Neuron (in vitro differentiated cells): ENCODE measurements at regions not wholly inside any gene's neighbourhood (a gene's known extent, or its start where the extent isn't known, plus 50 kb on each side); places are given as distances from the start of the nearest gene placed in this dataset.
A peak's percentile ranks its signal among the peaks of the same experiment; 100 is the strongest.

Source experiments
- H2AFZ ChIP-seq: one replicate; pipeline ENCODE4 v1.6.1; 2013; ENCODE audit warnings: low read depth, mild to moderate bottlenecking, inconsistent platforms, low read length, moderate library complexity
- H3K27me3 ChIP-seq: one replicate; pipeline ENCODE4 v1.6.1; 2013; ENCODE audit warnings: low read length; ENCODE audit not compliant: insufficient read depth
- H3K36me3 ChIP-seq: one replicate; pipeline ENCODE4 v1.6.1; 2013; ENCODE audit warnings: low read length; ENCODE audit not compliant: insufficient read depth
- H3K4me1 ChIP-seq: one replicate; pipeline ENCODE4 v1.6.1; 2013; ENCODE audit warnings: low read length; ENCODE audit not compliant: insufficient read depth
- H3K4me3 ChIP-seq: 2 replicates; pipeline ENCODE4 v1.5.1; 2013; ENCODE audit warnings: mild to moderate bottlenecking, low read length, moderate library complexity
- H3K9me3 ChIP-seq: one replicate; pipeline ENCODE4 v1.6.1; 2013; ENCODE audit warnings: low read length

DNA sequence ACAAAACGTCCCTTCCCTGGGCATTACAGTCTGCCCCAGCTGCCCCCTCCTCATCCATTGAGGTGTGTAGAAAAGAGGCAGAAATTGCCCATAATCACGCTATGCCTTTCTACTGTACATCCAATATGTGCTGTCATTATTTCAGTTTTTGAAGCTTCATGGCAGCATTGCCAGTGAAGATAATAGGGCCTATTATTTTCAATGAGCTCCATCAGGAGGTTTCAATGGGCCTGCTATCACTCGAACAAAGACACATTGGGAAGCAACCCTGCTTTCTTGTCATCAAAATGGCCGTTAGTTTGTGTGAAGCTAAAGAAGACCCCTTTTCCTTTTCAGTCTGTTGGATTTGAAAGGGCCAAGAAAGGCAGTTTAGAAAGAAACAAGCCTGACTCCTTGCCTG lies 653.8 kb downstream of the NOVA1 start:
- peaks cover 11% of the 10 kb centered on the region for H3K4me1 ChIP-seq
- no peaks in the 10 kb centered on the region for H3K36me3 ChIP-seq
- no peaks in the 10 kb centered on the region for H3K9me3 ChIP-seq
- H2AFZ ChIP-seq: peak overlapping the region; percentile 10
- no peaks in the 10 kb centered on the region for H3K27me3 ChIP-seq
- H3K4me3 ChIP-seq: no peak overlapping the region

DNA sequence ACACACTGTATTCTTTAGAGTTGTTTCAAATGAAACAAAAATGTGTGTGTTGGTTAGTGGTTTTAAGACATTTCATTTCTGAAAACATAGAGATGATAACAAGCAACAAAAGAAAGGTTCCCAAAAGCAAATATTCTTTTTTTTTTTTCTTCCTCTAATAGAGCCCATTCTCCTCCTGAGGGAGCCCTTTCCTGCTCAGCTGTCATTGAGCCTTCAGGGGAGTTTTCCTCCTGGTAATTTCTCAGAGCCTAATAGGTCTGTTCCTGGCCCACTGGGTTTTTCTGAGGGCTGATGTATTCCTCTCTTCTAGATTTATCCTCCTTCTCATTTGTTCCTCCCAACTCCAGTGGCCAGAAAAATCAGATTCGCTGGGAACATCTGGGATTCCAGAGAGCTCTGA lies 654.5 kb downstream of the NOVA1 start:
- H3K4me3 ChIP-seq: no peak overlapping the region
- H3K9me3 ChIP-seq: no peaks in the 10 kb centered on the region
- H3K27me3 ChIP-seq: no peaks in the 10 kb centered on the region
- peaks cover 11% of the 10 kb centered on the region for H3K4me1 ChIP-seq
- H2AFZ ChIP-seq: no peak overlapping the region
- no peaks in the 10 kb centered on the region for H3K36me3 ChIP-seq

DNA sequence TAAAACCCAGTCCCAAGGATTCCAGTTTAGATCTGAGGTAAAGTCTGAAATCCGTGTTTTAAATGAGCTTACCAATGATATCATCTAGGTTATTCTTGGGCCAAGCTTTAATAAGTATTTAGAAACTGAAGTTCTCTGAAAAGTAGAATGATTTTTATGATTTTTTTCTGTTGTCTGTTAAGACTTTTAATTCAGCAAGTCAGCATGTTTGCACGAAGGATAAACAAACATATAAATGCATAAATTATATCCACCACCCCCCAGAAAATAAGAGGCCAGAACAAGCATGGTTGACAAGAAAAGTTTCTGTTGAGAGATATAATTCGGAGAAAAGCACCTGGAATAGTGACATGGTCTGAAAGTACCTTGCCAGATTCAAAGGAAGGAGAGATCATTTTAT lies 655.7 kb downstream of the NOVA1 start:
- H3K27me3 ChIP-seq: no peaks in the 10 kb centered on the region
- H3K4me1 ChIP-seq: peaks cover 11% of the 10 kb centered on the region
- H3K9me3 ChIP-seq: no peaks in the 10 kb centered on the region
- no peak overlapping the region for H2AFZ ChIP-seq
- H3K36me3 ChIP-seq: no peaks in the 10 kb centered on the region
- no peak overlapping the region for H3K4me3 ChIP-seq

DNA sequence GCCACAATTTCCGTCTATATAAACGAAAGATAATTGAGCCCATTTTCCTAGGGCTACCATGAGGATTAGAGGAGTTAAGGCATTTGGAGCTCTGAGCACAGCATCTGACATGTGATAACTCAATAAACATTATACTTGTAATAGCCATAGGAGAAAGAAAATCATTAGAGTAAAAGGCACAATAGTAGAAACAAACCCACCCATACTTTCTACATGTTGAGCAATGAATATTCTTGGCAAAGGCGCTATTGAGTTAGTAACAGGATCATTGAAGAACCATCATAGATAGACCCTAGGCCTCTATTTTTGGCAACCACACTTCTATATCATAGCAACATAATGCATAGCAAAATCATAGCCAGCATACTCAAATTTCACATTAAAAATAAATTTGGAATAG lies 664.1 kb downstream of the NOVA1 start:
- Histone ChIP-seq H3K9me3 (no peaks in the 10 kb centered on the region), H2AFZ (no peak overlapping the region), H3K4me3 (no peak overlapping the region), H3K4me1 (no peaks in the 10 kb centered on the region), H3K27me3 (no peaks in the 10 kb centered on the region), H3K36me3 (no peaks in the 10 kb centered on the region)

DNA sequence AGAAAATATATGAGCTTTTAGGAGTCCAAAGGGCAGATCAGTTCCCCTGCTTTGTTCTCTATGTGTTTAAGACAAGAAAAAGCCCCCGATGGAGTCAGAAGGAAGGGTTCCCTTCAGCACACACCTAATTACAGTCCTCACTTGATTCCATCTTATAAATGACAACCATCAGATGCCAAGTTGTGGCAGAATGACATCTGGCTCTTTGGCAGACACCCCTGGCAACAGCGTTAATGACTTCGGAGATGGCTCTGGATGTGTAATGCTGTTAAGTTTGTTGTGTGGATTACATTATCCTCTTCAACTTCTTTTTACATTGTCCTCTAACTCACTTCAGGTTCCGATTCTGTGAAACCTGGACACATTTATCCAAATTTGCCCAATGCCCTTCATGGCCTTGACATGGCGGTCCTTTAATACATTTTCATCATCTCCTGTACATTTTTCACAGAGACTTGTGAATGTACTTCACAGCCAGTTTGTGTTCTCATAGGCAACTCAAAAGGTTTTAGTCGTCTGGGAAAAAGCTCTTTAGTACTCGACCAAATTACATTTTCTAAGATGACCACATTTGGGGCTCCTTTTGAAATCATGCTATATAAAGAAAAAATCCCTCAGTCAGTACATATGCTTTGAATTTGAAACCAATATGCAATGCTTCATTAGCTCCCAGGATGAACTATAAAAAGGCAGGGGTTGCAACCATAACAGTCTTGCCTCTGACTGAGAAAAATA lies 667.8 kb downstream of the NOVA1 start:
- Histone ChIP-seq H2AFZ (no peak overlapping the region), H3K27me3 (no peaks in the 10 kb centered on the region), H3K4me1 (no peaks in the 10 kb centered on the region), H3K4me3 (no peak overlapping the region), H3K36me3 (no peaks in the 10 kb centered on the region), H3K9me3 (no peaks in the 10 kb centered on the region)

DNA sequence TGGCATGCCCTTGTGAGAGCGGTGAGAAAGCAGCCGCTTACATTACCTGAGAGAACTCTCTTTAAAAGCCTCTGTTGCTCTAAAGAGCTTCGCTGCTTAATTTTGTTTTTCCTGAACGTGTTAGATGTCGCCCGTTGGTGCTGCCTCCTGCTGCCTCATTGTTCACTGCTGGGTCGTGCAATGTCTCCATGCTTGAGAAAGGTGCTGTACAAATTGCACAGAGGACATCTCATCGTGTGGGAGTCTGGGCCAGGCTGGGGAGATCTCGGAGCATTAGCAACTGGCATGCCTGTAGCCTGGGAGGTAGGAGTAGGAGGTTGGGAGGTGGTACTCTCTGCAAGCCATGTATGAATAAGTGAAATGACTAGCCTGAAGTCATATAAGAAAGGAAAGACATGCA lies 686.0 kb downstream of the NOVA1 start:
- Histone ChIP-seq H3K9me3 (no peaks in the 10 kb centered on the region), H3K4me1 (peaks cover 13% of the 10 kb centered on the region), H3K36me3 (peaks cover 20% of the 10 kb centered on the region), H2AFZ (no peak overlapping the region), H3K4me3 (no peak overlapping the region), H3K27me3 (no peaks in the 10 kb centered on the region)

DNA sequence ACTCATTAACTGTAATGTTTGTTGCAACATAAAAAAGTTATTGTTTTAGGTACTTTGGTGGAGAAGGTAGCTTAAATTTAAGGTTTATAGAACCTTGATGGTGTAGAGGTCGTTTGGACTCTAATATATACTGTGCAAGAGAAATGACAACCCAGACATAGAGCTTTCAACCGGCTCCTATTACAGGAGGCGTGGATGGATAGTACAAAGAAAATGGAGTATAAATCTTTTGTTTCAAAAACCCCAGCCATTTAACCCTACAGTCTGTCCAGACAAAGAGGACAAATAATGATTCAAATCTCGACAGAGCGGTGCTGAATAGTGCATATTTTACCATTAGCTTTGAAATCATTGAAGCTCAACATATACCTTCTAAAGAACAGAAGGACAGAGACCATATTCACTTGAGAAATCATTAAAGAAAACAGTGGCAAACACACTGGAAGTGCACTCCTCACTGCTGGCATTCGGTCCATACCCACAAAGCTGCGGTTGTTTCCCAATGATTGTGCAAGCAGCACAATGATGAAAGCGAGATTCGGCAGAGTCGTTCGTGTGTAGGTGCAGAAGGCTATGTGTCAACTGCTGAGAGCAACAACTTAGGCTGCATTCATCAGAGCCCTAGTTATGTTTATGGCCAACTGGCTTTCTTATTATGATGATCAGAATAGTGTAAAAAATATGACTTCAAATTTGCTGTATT lies 688.6 kb downstream of the NOVA1 start:
- Histone ChIP-seq H3K4me1 (peaks cover 13% of the 10 kb centered on the region), H3K36me3 (peaks cover 20% of the 10 kb centered on the region), H3K4me3 (no peak overlapping the region), H3K27me3 (no peaks in the 10 kb centered on the region), H2AFZ (no peak overlapping the region), H3K9me3 (no peaks in the 10 kb centered on the region)

DNA sequence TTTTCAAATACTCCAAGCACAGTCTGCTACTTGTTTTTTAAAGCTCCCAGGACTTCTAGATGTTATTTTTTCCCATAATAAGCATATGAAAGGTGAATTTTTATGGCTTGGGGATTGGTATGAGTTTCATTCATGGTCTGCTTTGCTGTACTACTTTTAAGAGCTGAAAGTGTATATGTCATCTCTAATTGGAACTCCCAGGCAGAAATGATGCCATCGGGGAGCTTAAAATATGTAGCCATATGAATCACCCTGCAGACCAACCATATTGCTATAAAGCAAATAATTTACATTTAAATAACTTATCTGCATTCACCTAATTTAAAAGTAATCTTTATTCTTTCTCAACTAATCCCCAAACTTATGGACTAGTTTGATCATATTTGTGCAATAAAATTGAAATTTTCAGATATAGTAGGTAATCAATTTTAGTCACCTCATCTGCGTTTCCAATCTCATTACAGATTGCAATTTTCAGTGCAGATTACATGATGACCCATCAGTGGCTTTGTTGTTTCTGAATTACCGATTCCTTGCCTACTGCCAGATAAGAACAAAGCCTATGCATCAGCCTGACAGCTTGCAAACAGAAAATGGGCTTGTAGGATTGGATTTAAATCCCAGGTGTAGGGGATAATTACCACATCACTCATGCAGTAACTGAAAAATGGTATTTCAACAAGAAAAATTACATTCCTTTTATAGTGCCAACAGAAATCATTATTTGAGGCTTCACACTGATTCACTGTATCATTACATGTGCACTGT lies 689.4 kb downstream of the NOVA1 start:
- H2AFZ ChIP-seq: no peak overlapping the region
- H3K36me3 ChIP-seq: peaks cover 20% of the 10 kb centered on the region
- peaks cover 13% of the 10 kb centered on the region for H3K4me1 ChIP-seq
- H3K27me3 ChIP-seq: no peaks in the 10 kb centered on the region
- H3K9me3 ChIP-seq: no peaks in the 10 kb centered on the region
- H3K4me3 ChIP-seq: no peak overlapping the region

DNA sequence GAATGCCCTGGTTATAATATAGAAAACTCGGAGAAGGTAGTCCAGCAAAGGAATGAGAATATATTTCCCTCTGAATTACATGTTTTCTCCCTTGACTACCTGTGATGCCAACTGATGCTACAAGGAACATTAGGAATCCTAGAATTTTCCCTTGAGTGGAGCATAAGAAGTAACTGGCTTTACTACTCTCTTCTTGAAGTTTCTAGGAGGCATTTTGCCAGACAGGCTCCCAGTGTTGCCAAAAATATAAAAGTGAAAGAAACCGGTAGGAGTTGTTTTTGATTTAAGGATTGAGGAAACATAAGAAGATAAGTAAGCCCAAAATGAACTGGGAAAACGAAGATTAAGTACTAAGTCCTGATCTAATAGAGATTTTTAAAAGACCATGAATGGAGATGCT lies 693.4 kb downstream of the NOVA1 start:
- Histone ChIP-seq H3K36me3 (peaks cover 2% of the 10 kb centered on the region), H3K4me3 (no peak overlapping the region), H3K9me3 (no peaks in the 10 kb centered on the region), H2AFZ (no peak overlapping the region), H3K4me1 (peaks cover 13% of the 10 kb centered on the region), H3K27me3 (no peaks in the 10 kb centered on the region)

DNA sequence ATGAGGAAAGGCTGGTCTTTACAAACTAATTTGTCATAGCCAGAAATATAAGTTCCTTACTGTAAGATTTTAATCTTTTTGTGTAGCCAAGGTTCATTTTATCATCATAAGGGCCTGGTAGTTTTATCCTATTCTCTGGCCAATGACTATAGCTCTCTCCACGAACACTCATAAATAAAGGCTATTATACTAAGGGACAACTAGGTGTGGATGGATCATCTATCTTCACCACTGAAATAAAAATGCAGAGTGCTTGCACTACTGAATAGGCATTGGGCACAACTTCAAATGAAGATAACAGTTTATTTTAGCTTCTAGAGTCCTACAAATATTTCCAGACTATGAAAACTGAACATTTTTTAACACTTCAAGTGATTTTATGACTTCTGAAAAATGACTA lies 698.6 kb downstream of the NOVA1 start:
- Histone ChIP-seq H3K36me3 (no peaks in the 10 kb centered on the region), H3K9me3 (no peaks in the 10 kb centered on the region), H3K4me3 (no peak overlapping the region), H2AFZ (no peak overlapping the region), H3K27me3 (no peaks in the 10 kb centered on the region), H3K4me1 (peaks cover 13% of the 10 kb centered on the region)

DNA sequence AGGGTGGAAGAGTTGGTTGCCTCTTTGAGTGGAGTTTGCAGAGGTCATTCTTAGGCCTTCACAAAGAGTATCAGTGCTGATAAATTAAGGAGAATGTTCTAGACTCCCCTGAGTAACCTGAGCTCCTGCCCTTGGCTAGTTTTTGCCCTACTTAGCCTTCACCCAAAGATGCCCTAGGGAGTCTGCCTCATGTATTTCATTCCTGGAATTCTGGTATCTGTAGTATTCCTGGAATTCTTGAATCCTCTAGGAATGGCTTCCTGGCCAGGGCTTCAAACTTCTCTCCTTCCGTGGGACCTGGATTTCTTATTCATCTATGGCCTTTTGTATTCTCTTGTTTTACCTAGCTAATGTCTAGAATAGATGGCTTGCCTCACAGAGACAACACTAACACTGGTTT lies 701.1 kb downstream of the NOVA1 start:
- no peaks in the 10 kb centered on the region for H3K27me3 ChIP-seq
- peaks cover 14% of the 10 kb centered on the region for H3K4me1 ChIP-seq
- no peaks in the 10 kb centered on the region for H3K9me3 ChIP-seq
- no peak overlapping the region for H3K4me3 ChIP-seq
- H3K36me3 ChIP-seq: no peaks in the 10 kb centered on the region
- no peak overlapping the region for H2AFZ ChIP-seq

DNA sequence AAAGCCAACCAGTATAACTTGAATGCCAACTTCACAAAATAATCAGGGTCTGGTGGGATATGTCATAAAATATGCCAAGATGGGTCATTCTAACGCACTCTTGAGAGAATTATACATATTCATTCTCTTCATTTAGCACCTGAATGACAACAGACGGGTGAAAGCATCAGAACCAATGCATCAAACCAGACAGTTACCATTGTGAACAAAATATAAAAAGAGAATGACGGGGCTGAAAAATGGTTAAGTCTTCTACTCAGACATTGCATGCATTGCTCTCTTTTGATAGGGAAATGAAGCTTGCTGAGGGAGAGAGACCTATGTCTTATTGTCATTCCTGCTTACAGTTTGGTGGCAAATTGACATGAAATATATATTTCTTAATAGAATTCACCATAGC lies 702.1 kb downstream of the NOVA1 start:
- Histone ChIP-seq H2AFZ (no peak overlapping the region), H3K9me3 (no peaks in the 10 kb centered on the region), H3K27me3 (no peaks in the 10 kb centered on the region), H3K4me3 (no peak overlapping the region), H3K4me1 (peaks cover 14% of the 10 kb centered on the region), H3K36me3 (no peaks in the 10 kb centered on the region)

DNA sequence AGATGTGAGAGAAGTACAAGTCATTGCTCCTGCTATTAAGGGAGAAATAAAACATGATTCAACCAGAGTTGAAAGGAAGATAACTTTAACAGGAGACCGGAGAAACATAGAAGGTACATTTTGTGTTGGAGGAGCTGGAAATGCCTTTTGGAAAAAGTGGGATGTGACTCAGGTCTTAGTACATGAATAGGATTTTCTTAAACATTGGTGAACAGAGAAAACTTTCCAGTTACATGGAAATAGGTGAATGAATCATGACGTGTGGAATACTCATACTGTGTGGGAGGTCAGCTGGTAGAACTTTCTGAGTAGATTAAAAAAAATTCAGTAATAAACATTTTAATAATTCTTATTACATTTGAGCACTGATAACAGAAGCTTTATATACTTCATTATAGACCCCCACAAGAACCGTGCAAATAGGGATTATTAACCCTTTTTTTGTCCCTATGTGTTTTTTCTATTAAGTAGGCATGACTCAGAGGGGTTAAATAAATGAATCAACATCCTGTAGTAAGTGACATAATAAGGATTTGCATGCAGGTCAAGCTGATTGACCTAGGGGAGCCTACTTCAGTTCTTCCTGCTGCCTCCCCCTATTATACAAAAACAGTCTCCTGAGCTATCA lies 710.5 kb downstream of the NOVA1 start:
- no peaks in the 10 kb centered on the region for H3K36me3 ChIP-seq
- H3K9me3 ChIP-seq: no peaks in the 10 kb centered on the region
- no peak overlapping the region for H3K4me3 ChIP-seq
- H2AFZ ChIP-seq: no peak overlapping the region
- no peaks in the 10 kb centered on the region for H3K27me3 ChIP-seq
- peaks cover 6% of the 10 kb centered on the region for H3K4me1 ChIP-seq
